ENCODE measurements at regions not wholly inside any gene's neighbourhood (a gene's known extent, or its start where the extent isn't known, plus 50 kb on each side); places are given as distances from the start of the nearest gene placed in this dataset.

GRCh38 chr19:29013988-29014387, 199.0 kb downstream of the UQCRFS1 start:
- no peak for TF ChIP-seq POLR2A (IDR thresholded peaks at IDR 0.05)
- TF ChIP-seq CTCF (IDR thresholded peaks at IDR 0.05), result no peak
- intact Hi-C loops (cut with DNase I), result no loop called here
- H3K9me3 ChIP-seq, result no peaks in the 10 kb centered on the region
- H3K4me1 ChIP-seq, result no peaks in the 10 kb centered on the region
- H3K4me3 ChIP-seq, result no peak overlapping the region
- H3K27ac ChIP-seq, result no peak overlapping the region
- DNase-seq (no peak), ATAC-seq (no peak)
- H3K36me3 ChIP-seq, result no peaks in the 10 kb centered on the region
- no peaks in the 10 kb centered on the region for H3K27me3 ChIP-seq
- WGBS (ENCODE audit: insufficient coverage, low coverage, low lambda C conversion rate, missing lambda C conversion rate), result 55% methylated on average over 9 of the region's 15 CpGs

GRCh38 chr19:29013325-29013724, 199.6 kb downstream of the UQCRFS1 start:
- TF ChIP-seq POLR2A (IDR thresholded peaks at IDR 0.05) (no peak), CTCF (IDR thresholded peaks at IDR 0.05) (no peak)
- H3K36me3 ChIP-seq, result no peaks in the 10 kb centered on the region
- H3K4me1 ChIP-seq, result no peaks in the 10 kb centered on the region
- H3K27ac ChIP-seq, result no peak overlapping the region
- H3K4me3 ChIP-seq, result no peak overlapping the region
- no peaks in the 10 kb centered on the region for H3K27me3 ChIP-seq
- no peaks in the 10 kb centered on the region for H3K9me3 ChIP-seq
- ATAC-seq (no peak), DNase-seq (no peak)
- intact Hi-C loops (cut with DNase I), result no loop called here
- WGBS (ENCODE audit: insufficient coverage, low coverage, low lambda C conversion rate, missing lambda C conversion rate), result 66% methylated on average over 10 of the region's 10 CpGs

GRCh38 chr19:29012457-29012856, 200.5 kb downstream of the UQCRFS1 start:
- no peak overlapping the region for H3K27ac ChIP-seq
- H3K27me3 ChIP-seq, result no peaks in the 10 kb centered on the region
- no peak for DNase-seq
- ATAC-seq, result no peak
- 12% methylated on average over 2 of the region's 9 CpGs for WGBS (ENCODE audit: insufficient coverage, low coverage, low lambda C conversion rate, missing lambda C conversion rate)
- TF ChIP-seq POLR2A (IDR thresholded peaks at IDR 0.05), result no peak
- TF ChIP-seq CTCF (IDR thresholded peaks at IDR 0.05), result no peak
- intact Hi-C loops (cut with DNase I), result no loop called here
- H3K36me3 ChIP-seq, result no peaks in the 10 kb centered on the region
- H3K4me3 ChIP-seq, result no peak overlapping the region
- H3K4me1 ChIP-seq, result no peaks in the 10 kb centered on the region
- no peaks in the 10 kb centered on the region for H3K9me3 ChIP-seq

- Histone ChIP-seq H3K4me3 (no peak overlapping the region), H3K9me3 (no peaks in the 10 kb centered on the region), H3K27me3 (no peaks in the 10 kb centered on the region), H3K36me3 (no peaks in the 10 kb centered on the region), H3K27ac (no peak overlapping the region), H3K4me1 (no peaks in the 10 kb centered on the region)
- DNase-seq (no peak), ATAC-seq (no peak)
- intact Hi-C loops (cut with DNase I), result no loop called here
- WGBS (ENCODE audit: insufficient coverage, low coverage, low lambda C conversion rate, missing lambda C conversion rate), result 85% methylated on average over 7 of the region's 8 CpGs
- TF ChIP-seq POLR2A (IDR thresholded peaks at IDR 0.05) (no peak), CTCF (IDR thresholded peaks at IDR 0.05) (no peak)
Measured at GRCh38 chr19:29010276-29010675, 202.7 kb downstream of the UQCRFS1 start.
